GM21529 (cell line): ENCODE measurements at regions not wholly inside any gene's neighbourhood (a gene's known extent, or its start where the extent isn't known, plus 50 kb on each side); places are given as distances from the start of the nearest gene placed in this dataset.
"Not testable (repeated sequence)": the region's sequence is repeated elsewhere in the genome, so short reads cannot be mapped to it uniquely, and the experiment has no call there.

Source experiments
- ATAC-seq: cut with Tn5 transposase; IDR thresholded peaks from one replicate; pipeline ENCODE4 v1.9.1; 2021; ENCODE audit not compliant: unreplicated experiment

GRCh38 chr1:58072450-58072849 is 474.1 kb downstream of the OMA1 start:
- ATAC-seq: no peak

GRCh38 chr1:58067082-58067481 is 479.4 kb downstream of the OMA1 start:
- no peak for ATAC-seq

- ATAC-seq: no peak
Observed at GRCh38 chr1:58065520-58065919, 481.0 kb downstream of the OMA1 start.

- no peak for ATAC-seq
Observed at GRCh38 chr1:58064166-58064565, 482.4 kb downstream of the OMA1 start.

GRCh38 chr1:58063095-58063494 is 483.4 kb downstream of the OMA1 start:
- ATAC-seq: no peak

GRCh38 chr1:58062635-58063034 is 483.9 kb downstream of the OMA1 start:
- no peak for ATAC-seq

- no peak for ATAC-seq
Observed at GRCh38 chr1:58060559-58061170, 485.9 kb downstream of the OMA1 start.

- ATAC-seq: no peak
Observed at GRCh38 chr1:58059789-58060188, 486.7 kb downstream of the OMA1 start.

- no peak for ATAC-seq
Observed at GRCh38 chr1:58058323-58058722, 488.2 kb downstream of the OMA1 start.

- no peak for ATAC-seq
Observed at GRCh38 chr1:58057826-58058225, 488.7 kb downstream of the OMA1 start.

GRCh38 chr1:58051187-58051586 is 495.3 kb downstream of the OMA1 start:
- ATAC-seq: not testable (repeated sequence)

GRCh38 chr1:58047265-58047858 is 499.2 kb downstream of the OMA1 start:
- peak; percentile 73 for ATAC-seq

GRCh38 chr1:58045094-58045705 is 501.3 kb downstream of the OMA1 start:
- ATAC-seq: no peak

GRCh38 chr1:58041621-58042020 is 504.9 kb downstream of the OMA1 start:
- ATAC-seq: no peak

GRCh38 chr1:58038574-58038973 is 508.0 kb downstream of the OMA1 start:
- ATAC-seq: no peak

- ATAC-seq: no peak
Observed at GRCh38 chr1:58035523-58035922, 511.0 kb downstream of the OMA1 start.

- no peak for ATAC-seq
Observed at GRCh38 chr1:58033311-58033710, 513.2 kb downstream of the OMA1 start.

- no peak for ATAC-seq
Observed at GRCh38 chr1:58032611-58033073, 513.9 kb downstream of the OMA1 start.

- ATAC-seq: no peak
Observed at GRCh38 chr1:58031416-58031815, 515.1 kb downstream of the OMA1 start.

- ATAC-seq: no peak
Observed at GRCh38 chr1:58030456-58030855, 516.1 kb downstream of the OMA1 start.

GRCh38 chr1:58017641-58018040 is 528.9 kb downstream of the OMA1 start:
- no peak for ATAC-seq

- no peak for ATAC-seq
Observed at GRCh38 chr1:58013237-58013636, 533.3 kb downstream of the OMA1 start.
